ENCODE measurements at regions not wholly inside any gene's neighbourhood (a gene's known extent, or its start where the extent isn't known, plus 50 kb on each side); places are given as distances from the start of the nearest gene placed in this dataset.

GRCh38 chr2:14828968-14829367, 196.5 kb downstream of the LRATD1 start:
- no peak for TF ChIP-seq REST (IDR thresholded peaks at IDR 0.05)
- TF ChIP-seq, protein P1, sequence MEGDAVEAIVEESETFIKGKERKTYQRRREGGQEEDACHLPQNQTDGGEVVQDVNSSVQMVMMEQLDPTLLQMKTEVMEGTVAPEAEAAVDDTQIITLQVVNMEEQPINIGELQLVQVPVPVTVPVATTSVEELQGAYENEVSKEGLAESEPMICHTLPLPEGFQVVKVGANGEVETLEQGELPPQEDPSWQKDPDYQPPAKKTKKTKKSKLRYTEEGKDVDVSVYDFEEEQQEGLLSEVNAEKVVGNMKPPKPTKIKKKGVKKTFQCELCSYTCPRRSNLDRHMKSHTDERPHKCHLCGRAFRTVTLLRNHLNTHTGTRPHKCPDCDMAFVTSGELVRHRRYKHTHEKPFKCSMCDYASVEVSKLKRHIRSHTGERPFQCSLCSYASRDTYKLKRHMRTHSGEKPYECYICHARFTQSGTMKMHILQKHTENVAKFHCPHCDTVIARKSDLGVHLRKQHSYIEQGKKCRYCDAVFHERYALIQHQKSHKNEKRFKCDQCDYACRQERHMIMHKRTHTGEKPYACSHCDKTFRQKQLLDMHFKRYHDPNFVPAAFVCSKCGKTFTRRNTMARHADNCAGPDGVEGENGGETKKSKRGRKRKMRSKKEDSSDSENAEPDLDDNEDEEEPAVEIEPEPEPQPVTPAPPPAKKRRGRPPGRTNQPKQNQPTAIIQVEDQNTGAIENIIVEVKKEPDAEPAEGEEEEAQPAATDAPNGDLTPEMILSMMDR (IDR thresholded peaks at IDR 0.05; ENCODE audit: low read depth, low read length, missing input control) = no peak
- TF ChIP-seq SP1 (IDR thresholded peaks at IDR 0.05) = no peak

All from liver (tissue), 3 donors.